ENCODE measurements at regions not wholly inside any gene's neighbourhood (a gene's known extent, or its start where the extent isn't known, plus 50 kb on each side); places are given as distances from the start of the nearest gene placed in this dataset.

GRCh38 chr14:58813745-58814144, 176.0 kb downstream of the DACT1 start:
- DNase-seq (ENCODE audit: low spot score), result no peak

DNA sequence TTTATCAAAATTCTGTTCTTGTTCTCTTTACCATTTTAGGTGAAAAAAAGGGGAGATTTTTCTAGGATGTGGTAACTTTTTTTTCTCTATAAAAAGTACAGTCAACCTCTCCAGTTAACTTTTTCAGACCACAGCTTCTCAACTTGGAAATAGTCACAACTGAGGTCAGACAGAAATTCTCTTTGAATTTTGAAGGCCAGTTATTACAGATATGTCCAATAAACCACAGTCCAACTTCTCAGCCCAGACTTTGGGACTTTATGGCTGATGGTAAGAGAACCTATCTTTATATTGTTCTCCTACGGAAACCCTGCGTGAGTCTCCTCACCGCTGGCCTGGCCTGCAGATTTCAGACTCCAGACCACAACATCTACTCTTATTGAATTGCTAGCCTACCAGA, 176.7 kb downstream of the DACT1 start:
- DNase-seq (ENCODE audit: low spot score), result no peak

- no peak for DNase-seq (ENCODE audit: low spot score)
Measured at GRCh38 chr14:58815161-58815701, 177.5 kb downstream of the DACT1 start.

GRCh38 chr14:58815794-58816193, 178.0 kb downstream of the DACT1 start:
- DNase-seq (ENCODE audit: low spot score), result no peak

GRCh38 chr14:58816416-58817115, 178.8 kb downstream of the DACT1 start:
- DNase-seq (ENCODE audit: low spot score), result no peak

- no peak for DNase-seq (ENCODE audit: low spot score)
Measured at GRCh38 chr14:58817846-58818245, 180.1 kb downstream of the DACT1 start.

GRCh38 chr14:58820032-58820431, 182.3 kb downstream of the DACT1 start:
- DNase-seq (ENCODE audit: low spot score), result no peak

DNA sequence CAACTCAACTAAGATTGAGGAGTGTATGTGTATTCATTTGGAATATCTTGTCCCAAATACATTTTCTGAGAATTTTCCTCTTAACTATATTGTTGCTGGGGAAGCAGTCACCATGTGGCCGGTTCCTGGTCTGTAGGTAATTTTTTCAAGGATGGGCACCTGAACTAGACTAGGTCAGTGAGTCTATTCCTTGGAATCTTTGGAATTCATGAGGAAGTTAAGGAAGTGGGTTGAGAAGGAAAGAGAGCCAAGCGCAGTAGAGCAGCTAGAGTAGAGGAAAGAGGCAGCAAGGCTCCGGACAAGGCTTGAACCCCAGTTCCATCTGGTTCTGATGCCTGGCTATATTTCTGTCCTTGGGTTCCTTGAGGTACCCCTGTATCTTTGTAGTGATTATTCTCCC, 183.7 kb downstream of the DACT1 start:
- no peak for DNase-seq (ENCODE audit: low spot score)

- DNase-seq (ENCODE audit: low spot score), result no peak
Measured at GRCh38 chr14:58822856-58823255, 185.1 kb downstream of the DACT1 start.

GRCh38 chr14:58823312-58823711, 185.6 kb downstream of the DACT1 start:
- DNase-seq (ENCODE audit: low spot score), result no peak

- DNase-seq (ENCODE audit: low spot score), result no peak
Measured at GRCh38 chr14:58824106-58824505, 186.3 kb downstream of the DACT1 start.

DNA sequence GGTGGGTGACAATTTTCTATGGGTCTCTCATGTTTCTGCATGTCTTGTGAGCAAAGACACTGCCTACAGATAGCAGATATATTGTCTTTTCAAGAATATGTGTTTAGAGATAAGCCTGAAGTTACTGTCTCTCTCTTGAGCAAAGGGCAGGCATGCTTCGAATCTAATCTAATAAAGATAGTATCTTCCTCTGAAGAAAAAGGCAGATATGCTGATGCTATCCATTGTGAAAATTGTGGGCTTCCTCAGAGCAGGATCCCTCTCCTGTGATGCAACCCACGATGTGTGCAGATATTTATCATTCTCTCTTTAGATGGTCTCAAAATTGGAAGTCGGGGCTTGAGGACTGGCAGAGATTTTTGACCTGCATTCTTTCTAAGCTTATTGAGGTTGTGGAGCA, 187.0 kb downstream of the DACT1 start:
- DNase-seq (ENCODE audit: low spot score), result no peak

- no peak for DNase-seq (ENCODE audit: low spot score)
Measured at GRCh38 chr14:58825606-58826005, 187.8 kb downstream of the DACT1 start.

- DNase-seq (ENCODE audit: low spot score), result no peak
Measured at GRCh38 chr14:58826845-58827686, 189.3 kb downstream of the DACT1 start.

GRCh38 chr14:58828298-58828697, 190.5 kb downstream of the DACT1 start:
- DNase-seq (ENCODE audit: low spot score), result no peak

- no peak for DNase-seq (ENCODE audit: low spot score)
Measured at GRCh38 chr14:58829594-58829993, 191.8 kb downstream of the DACT1 start.

DNA sequence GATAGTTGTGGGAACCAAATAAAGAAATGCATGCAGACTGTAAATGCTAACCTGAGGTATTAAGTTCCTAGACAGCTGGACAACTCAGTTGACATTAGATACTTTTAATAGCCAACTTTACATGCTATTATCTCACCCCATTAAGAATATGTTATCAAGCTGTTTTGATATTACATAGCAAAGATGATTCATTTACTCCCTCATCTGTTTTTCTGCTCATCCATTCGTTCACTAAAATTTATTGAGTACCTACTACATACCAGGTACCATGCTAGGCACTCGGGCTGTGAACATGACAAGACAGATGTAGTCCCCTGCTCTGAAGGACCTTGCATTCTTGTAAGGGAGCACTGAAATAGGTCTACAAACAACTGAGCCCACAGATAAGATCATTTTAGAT, 192.4 kb downstream of the DACT1 start:
- DNase-seq (ENCODE audit: low spot score), result no peak

DNA sequence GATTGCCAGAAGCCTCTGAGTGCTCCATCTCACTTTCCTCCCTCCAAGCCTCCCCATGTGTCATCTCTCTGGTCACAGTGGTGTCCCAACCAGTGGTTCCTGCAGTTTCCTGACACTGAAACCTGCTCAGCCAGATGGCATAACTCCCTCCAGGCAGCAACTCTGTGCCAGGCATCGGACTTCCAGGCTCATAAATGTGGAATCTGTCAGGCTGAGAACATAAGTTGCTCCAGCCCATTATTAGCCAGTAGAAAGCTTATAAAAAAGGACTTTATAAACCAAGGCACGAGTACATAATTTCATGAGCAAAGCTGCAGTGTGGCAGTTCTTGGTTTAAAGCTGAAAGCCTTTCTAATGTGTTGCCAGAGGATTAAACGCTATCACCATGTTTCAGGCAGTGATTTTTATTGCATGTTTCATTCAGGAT, 194.3 kb downstream of the DACT1 start:
- DNase-seq (ENCODE audit: low spot score), result no peak

DNA sequence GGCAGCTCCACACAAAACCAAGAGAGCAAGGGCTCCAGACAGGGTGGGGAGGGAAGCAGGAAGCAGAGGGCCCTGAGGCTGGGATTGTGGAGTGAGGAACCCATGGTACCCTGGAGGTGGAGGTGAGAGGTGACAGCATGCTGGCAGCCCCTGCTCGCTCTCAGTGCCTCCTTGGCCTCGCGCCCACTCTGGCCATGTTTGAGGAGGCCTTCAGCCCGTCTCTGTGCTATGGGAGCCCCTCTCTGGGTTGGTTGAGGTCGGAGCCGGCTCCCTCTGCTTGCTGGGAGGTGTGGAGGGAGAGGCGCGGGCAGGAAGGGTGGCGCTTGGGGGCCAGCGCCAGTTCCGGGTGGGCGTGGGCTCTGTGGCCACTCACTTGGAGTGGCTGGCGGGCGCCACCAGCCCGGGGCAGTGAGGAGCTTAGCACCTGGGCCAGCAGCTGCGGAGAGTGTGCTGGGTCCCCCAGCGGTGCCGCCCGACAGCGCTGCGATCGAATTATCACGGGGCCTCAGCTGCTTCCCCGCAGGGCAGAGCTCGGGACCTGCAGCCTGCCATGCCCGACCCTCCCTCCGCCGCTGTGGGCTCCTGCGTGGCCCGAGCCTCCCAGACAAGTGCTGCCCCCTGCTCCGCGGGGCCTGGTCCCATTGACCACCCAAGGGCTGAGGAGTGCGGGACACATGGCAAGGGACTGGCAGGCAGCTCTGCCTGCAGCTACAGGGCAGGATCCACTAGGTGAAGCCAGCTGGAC, 196.0 kb downstream of the DACT1 start:
- DNase-seq (ENCODE audit: low spot score), result no peak

DNA sequence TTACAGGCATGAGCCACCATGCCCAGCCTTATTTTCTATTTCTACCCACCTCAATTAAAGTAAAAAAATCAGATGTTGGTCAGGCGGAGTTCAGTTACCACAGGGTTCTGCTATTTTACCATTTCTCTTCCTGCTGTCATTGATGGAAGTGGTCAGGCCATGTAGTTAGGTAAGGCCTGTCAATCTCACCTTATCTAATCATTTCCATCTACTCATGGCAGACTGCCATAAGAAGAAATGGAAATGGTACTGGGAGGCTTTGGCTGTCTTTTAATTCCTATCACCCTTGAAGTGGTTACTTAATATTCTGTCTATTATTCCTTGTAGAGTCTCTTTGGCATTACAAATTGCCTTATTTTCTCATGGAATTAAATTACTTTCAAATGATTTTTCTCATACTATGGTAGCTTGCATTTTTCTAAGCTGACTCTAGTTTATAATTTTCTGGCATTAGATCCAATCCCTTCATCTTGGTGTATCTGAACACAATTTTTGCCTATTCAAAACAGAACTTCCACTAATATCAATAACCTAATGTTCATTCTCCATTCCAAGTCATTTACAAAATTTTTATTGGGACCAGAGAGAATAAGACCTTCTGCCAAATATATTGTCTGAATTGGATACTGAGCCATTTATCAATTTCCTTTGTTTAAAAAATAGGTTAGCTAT, 198.7 kb downstream of the DACT1 start:
- no peak for DNase-seq (ENCODE audit: low spot score)

- DNase-seq (ENCODE audit: low spot score), result no peak
Measured at GRCh38 chr14:58839233-58839632, 201.5 kb downstream of the DACT1 start.

- no peak for DNase-seq (ENCODE audit: low spot score)
Measured at GRCh38 chr14:58844544-58844943, 206.8 kb downstream of the DACT1 start.

Measured in A172 (cell line).